ENCODE measurements at regions not wholly inside any gene's neighbourhood (a gene's known extent, or its start where the extent isn't known, plus 50 kb on each side); places are given as distances from the start of the nearest gene placed in this dataset.

GRCh38 chr13:40230833-40231266 is 435.6 kb downstream of the FOXO1 start (continued):
- TF ChIP-seq ZNF462 (CRISPR knock-in tag; IDR thresholded peaks at IDR 0.05) (no peak), REST (IDR thresholded peaks at IDR 0.05; ENCODE audit: unreplicated experiment) (no peak), CREB1 (CRISPR knock-in tag; IDR thresholded peaks at IDR 0.05; ENCODE audit: low read depth) (no peak), ZNF331 (CRISPR knock-in tag; IDR thresholded peaks at IDR 0.05; ENCODE audit: low read depth) (no peak), NANOG (IDR thresholded peaks at IDR 0.05; ENCODE audit: borderline replicate concordance) (no peak)

GRCh38 chr13:40231311-40231710 is 435.1 kb downstream of the FOXO1 start:
- ATAC-seq (no peak), DNase-seq (ENCODE audit: low spot score) (no peak)
- Histone ChIP-seq H2AFZ (no peak overlapping the region), H4K20me1 (replicated peaks; ENCODE audit: insufficient read depth) (no peaks in the 10 kb centered on the region), H3K9me2 (ENCODE audit: insufficient read depth) (no peaks in the 10 kb centered on the region; the same call in 1 of the 2 replicates), H3F3A (replicated peaks; ENCODE audit: low read depth) (no peaks in the 10 kb centered on the region), H3K79me2 (replicated peaks; ENCODE audit: insufficient read depth) (no peaks in the 10 kb centered on the region), H3K4me3 (no peak overlapping the region), H3K4me2 (no peak overlapping the region), H3K36me3 (ENCODE audit: insufficient read depth) (no peaks in the 10 kb centered on the region), H3K27me3 (ENCODE audit: insufficient read depth) (no peaks in the 10 kb centered on the region), H3K27ac (ENCODE audit: low read depth) (no peak overlapping the region), H3K4me1 (ENCODE audit: insufficient read depth) (no peaks in the 10 kb centered on the region)
- no peaks in the 10 kb centered on the region for H3K9me3 Mint-ChIP-seq
- H3K36me3 Mint-ChIP-seq (ENCODE audit: low read depth) = no peaks in the 10 kb centered on the region
- H3K27ac Mint-ChIP-seq = no peak overlapping the region
- no peak overlapping the region for H3K4me3 Mint-ChIP-seq
- H3K27me3 Mint-ChIP-seq (ENCODE audit: insufficient read depth, low read depth, poor library complexity) = no peaks in the 10 kb centered on the region
- H3K4me1 Mint-ChIP-seq = peaks cover 3% of the 10 kb centered on the region; the same call in 2 of the 3 replicates
- TF ChIP-seq CREB1 (CRISPR knock-in tag; IDR thresholded peaks at IDR 0.05; ENCODE audit: low read depth) (no peak), CTCF (conservative IDR thresholded peaks at IDR 0.05; ENCODE audit: low read depth in 2 of 2) (no peak), EZH2 (IDR thresholded peaks at IDR 0.05; ENCODE audit: low read depth, unreplicated experiment) (no peak), REST (IDR thresholded peaks at IDR 0.05; ENCODE audit: unreplicated experiment) (no peak), ZNF331 (CRISPR knock-in tag; IDR thresholded peaks at IDR 0.05; ENCODE audit: low read depth) (no peak), POLR2AphosphoS5 (IDR thresholded peaks at IDR 0.05; ENCODE audit: low read depth) (no peak)

Data from GM23338 (cell line).